PC-3 (cell line): ENCODE measurements at regions not wholly inside any gene's neighbourhood (a gene's known extent, or its start where the extent isn't known, plus 50 kb on each side); places are given as distances from the start of the nearest gene placed in this dataset.

Source experiments
- CTCF ChIP-seq: fragments of 300-600 bp; sonication (generic); conservative IDR thresholded peaks from 2 replicates; pipeline ENCODE4 v1.5.1; 2017; ENCODE audit warnings: antibody characterized with exemption, low read depth, mild to moderate bottlenecking, low read length
- EZH2 ChIP-seq: fragments of 300-600 bp; sonication (generic); IDR thresholded peaks from one replicate; pipeline ENCODE4 v1.6.1; 2017; ENCODE audit warnings: antibody characterized with exemption, mild to moderate bottlenecking, low read length; ENCODE audit not compliant: unreplicated experiment
- EZH2phosphoT487 ChIP-seq: fragments of 300-600 bp; sonication (generic); IDR thresholded peaks from 2 replicates; pipeline ENCODE4 v1.6.1; 2018; ENCODE audit warnings: mild to moderate bottlenecking, antibody characterized with exemption, low read length, borderline replicate concordance

- no peak for TF ChIP-seq CTCF
- TF ChIP-seq EZH2, result no peak
- no peak for TF ChIP-seq EZH2phosphoT487
Measured at GRCh38 chr3:30523366-30523765, 83.0 kb upstream of the TGFBR2 start.
